HG03159 (cell line): ENCODE measurements at regions not wholly inside any gene's neighbourhood (a gene's known extent, or its start where the extent isn't known, plus 50 kb on each side); places are given as distances from the start of the nearest gene placed in this dataset.
"Not testable (repeated sequence)": the region's sequence is repeated elsewhere in the genome, so short reads cannot be mapped to it uniquely, and the experiment has no call there.

Source experiments
- ATAC-seq: cut with Tn5 transposase; IDR thresholded peaks from one replicate; pipeline ENCODE4 v1.9.1; 2021; ENCODE audit warnings: mild to moderate bottlenecking, moderate library complexity; ENCODE audit not compliant: unreplicated experiment

- no peak for ATAC-seq
These were observed 109.6 kb upstream of the COBL start for GRCh38 chr7:51426163-51426562.

- not testable (repeated sequence) for ATAC-seq
These were observed 93.3 kb upstream of the COBL start for GRCh38 chr7:51409934-51410333.

- not testable (repeated sequence) for ATAC-seq
These were observed 81.0 kb upstream of the COBL start for GRCh38 chr7:51397608-51398007.

- ATAC-seq: not testable (repeated sequence)
These were observed 76.4 kb upstream of the COBL start for GRCh38 chr7:51393003-51393402.

GRCh38 chr7:51389952-51390351, 73.3 kb upstream of the COBL start:
- ATAC-seq: not testable (repeated sequence)

- not testable (repeated sequence) for ATAC-seq
These were observed 72.7 kb upstream of the COBL start for GRCh38 chr7:51389216-51389812.

- ATAC-seq: not testable (repeated sequence)
These were observed 71.6 kb upstream of the COBL start for GRCh38 chr7:51388241-51388640.

GRCh38 chr7:51386806-51387568, 70.4 kb upstream of the COBL start:
- not testable (repeated sequence) for ATAC-seq

- ATAC-seq: not testable (repeated sequence)
These were observed 69.6 kb upstream of the COBL start for GRCh38 chr7:51386184-51386583.

GRCh38 chr7:51382243-51382642, 65.6 kb upstream of the COBL start:
- ATAC-seq: not testable (repeated sequence)

GRCh38 chr7:51376420-51377092, 59.9 kb upstream of the COBL start:
- no peak for ATAC-seq

GRCh38 chr7:51374936-51375335, 58.3 kb upstream of the COBL start:
- ATAC-seq: no peak

GRCh38 chr7:51373607-51374006, 57.0 kb upstream of the COBL start:
- ATAC-seq: not testable (repeated sequence)

- ATAC-seq: peak; percentile 58
These were observed 53.1 kb upstream of the COBL start for GRCh38 chr7:51369746-51370145.

GRCh38 chr7:51369228-51369627, 52.6 kb upstream of the COBL start:
- ATAC-seq: not testable (repeated sequence)

GRCh38 chr7:51368334-51368733, 51.7 kb upstream of the COBL start:
- no peak for ATAC-seq

- no peak for ATAC-seq
These were observed 51.0 kb upstream of the COBL start for GRCh38 chr7:51367614-51367968.

- ATAC-seq: peak; percentile 71
These were observed 50.5 kb upstream of the COBL start for GRCh38 chr7:51366930-51367613.
